NCI-H2029 treated with DMSO at 0.1 percent for 48 hours (cell line): ENCODE measurements at regions not wholly inside any gene's neighbourhood (a gene's known extent, or its start where the extent isn't known, plus 50 kb on each side); places are given as distances from the start of the nearest gene placed in this dataset.

ENCODE experiments used
- DNase-seq: peaks from one replicate; lab custom pipeline; 2025; lab: John Stamatoyannopoulos, UW

GRCh38 chr2:181836583-181836982 is 54.9 kb upstream of the ITPRID2 start:
- DNase-seq, result no peak

GRCh38 chr2:181837563-181837962 is 54.0 kb upstream of the ITPRID2 start:
- DNase-seq, result no peak

GRCh38 chr2:181839811-181840210 is 51.7 kb upstream of the ITPRID2 start:
- no peak for DNase-seq

- DNase-seq, result no peak
Observed at GRCh38 chr2:181841079-181841478, 50.5 kb upstream of the ITPRID2 start.
